IMR-90 (cell line): ENCODE measurements at regions not wholly inside any gene's neighbourhood (a gene's known extent, or its start where the extent isn't known, plus 50 kb on each side); places are given as distances from the start of the nearest gene placed in this dataset.

Experiments used
- ATAC-seq: fragments of 200-7000 bp; cut with Tn5 transposase; 2 replicates; pipeline ENCODE4 v1.9.1; 2020; ENCODE audit warnings: low read depth, mild to moderate bottlenecking, moderate library complexity
- BruUV-seq: library from RNA; stranded (reverse); fragments of 400-500 nt; replicated peaks from 2 replicates; lab custom pipeline; 2021; lab: Mats Ljungman, UMichigan
- CTCF ChIA-PET: fragments of 300-600 bp; formaldehyde crosslinking; extraction: SDS; loops from one replicate; lab custom pipeline; 2021; ENCODE audit warnings: antibody characterized with exemption; lab: Yijun Ruan, JAX
- POLR2A ChIA-PET: fragments of 300-600 bp; sonication (Branson Sonifier 250); formaldehyde crosslinking; loops from one replicate; lab custom pipeline; 2022; ENCODE audit warnings: antibody characterized with exemption; ENCODE audit not compliant: unreplicated experiment; lab: Charles Lee
- DNase-seq: peaks from one replicate; pipeline ENCODE4 v3.0.0; 2013
- H2AFZ ChIP-seq: replicated peaks from 2 replicates; pipeline ENCODE3; 2013; ENCODE audit warnings: low read length, mild to moderate bottlenecking; ENCODE audit not compliant: poor library complexity
- H2AK5ac ChIP-seq: 2 replicates; pipeline ENCODE4 v1.6.1; 2013; ENCODE audit warnings: low read depth, low read length, inconsistent platforms
- H2AK9ac ChIP-seq: replicated peaks from 2 replicates; pipeline ENCODE3; 2013; ENCODE audit warnings: mild to moderate bottlenecking, low read depth, low read length, moderate library complexity; ENCODE audit not compliant: poor library complexity
- H2BK120ac ChIP-seq: 2 replicates; pipeline ENCODE4 v1.6.1; 2013; ENCODE audit warnings: low read depth, low read length, inconsistent platforms
- H2BK15ac ChIP-seq: 3 replicates; pipeline ENCODE4 v1.6.1; 2013; ENCODE audit warnings: low read depth, low read length, inconsistent platforms
- H2BK20ac ChIP-seq: 2 replicates; pipeline ENCODE4 v1.6.1; 2013; ENCODE audit warnings: low read depth, mild to moderate bottlenecking, inconsistent platforms, low read length, moderate library complexity
- H2BK5ac ChIP-seq: 2 replicates; pipeline ENCODE4 v1.6.1; 2013; ENCODE audit warnings: mild to moderate bottlenecking, low read depth, low read length, inconsistent platforms; ENCODE audit not compliant: poor library complexity, severe bottlenecking
- H3K14ac ChIP-seq: replicated peaks from 2 replicates; pipeline ENCODE4 v1.6.1; 2013; ENCODE audit warnings: low read depth, low read length, inconsistent platforms
- H3K18ac ChIP-seq: 2 replicates; pipeline ENCODE4 v1.6.1; 2013; ENCODE audit warnings: low read depth, low read length, control low read depth
- H3K23ac ChIP-seq: 2 replicates; pipeline ENCODE4 v1.6.1; 2013; ENCODE audit warnings: low read depth, low read length, inconsistent platforms
- H3K27ac ChIP-seq: 2 replicates; pipeline ENCODE4 v1.5.1; 2013; ENCODE audit warnings: mild to moderate bottlenecking, control low read depth, low read length; ENCODE audit not compliant: insufficient read depth
- H3K27me3 ChIP-seq: 2 replicates; pipeline ENCODE4 v1.6.1; 2013; ENCODE audit warnings: low read length; ENCODE audit not compliant: control insufficient read depth, insufficient read depth
- H3K36me3 ChIP-seq: 2 replicates; pipeline ENCODE4 v1.6.1; 2013; ENCODE audit warnings: low read length, mixed read lengths; ENCODE audit not compliant: control insufficient read depth, insufficient read depth
- H3K4ac ChIP-seq: 2 replicates; pipeline ENCODE4 v1.6.1; 2013; ENCODE audit warnings: low read depth, low read length, inconsistent platforms
- H3K4me1 ChIP-seq: 2 replicates; pipeline ENCODE4 v1.6.1; 2013; ENCODE audit warnings: low read length, mixed read lengths; ENCODE audit not compliant: control insufficient read depth, insufficient read depth
- H3K4me2 ChIP-seq: 2 replicates; pipeline ENCODE4 v1.6.1; 2013; ENCODE audit warnings: low read depth, mild to moderate bottlenecking, control low read depth, low read length, moderate library complexity
- H3K4me3 ChIP-seq: 2 replicates; pipeline ENCODE4 v1.5.1; 2013; ENCODE audit warnings: low read depth, mild to moderate bottlenecking, control low read depth, low read length, moderate library complexity; ENCODE audit not compliant: insufficient read depth
- H3K56ac ChIP-seq: 2 replicates; pipeline ENCODE4 v1.6.1; 2013; ENCODE audit warnings: low read length, inconsistent platforms; ENCODE audit not compliant: insufficient read depth; ENCODE audit errors: extremely low read depth
- H3K79me1 ChIP-seq, 2 experiments: 2 replicates each; pipeline ENCODE4 v1.6.1; 2013; ENCODE audit warnings: low read length in 2 of 2, inconsistent platforms in 1 of 2, low read depth in 1 of 2
- H3K9ac ChIP-seq: 2 replicates; pipeline ENCODE4 v1.6.1; 2013; ENCODE audit warnings: low read depth, low read length, control low read depth
- H3K9me1 ChIP-seq: 2 replicates; pipeline ENCODE4 v1.6.1; 2013; ENCODE audit warnings: low read length, inconsistent platforms; ENCODE audit not compliant: insufficient read depth
- H3K9me3 ChIP-seq: 2 replicates; pipeline ENCODE4 v1.6.1; 2013; ENCODE audit warnings: low read length; ENCODE audit not compliant: control insufficient read depth, insufficient read depth
- H4K20me1 ChIP-seq: 2 replicates; pipeline ENCODE4 v1.6.1; 2013; ENCODE audit warnings: low read length, inconsistent platforms; ENCODE audit not compliant: insufficient read depth
- H4K5ac ChIP-seq: 2 replicates; pipeline ENCODE4 v1.6.1; 2013; ENCODE audit warnings: mild to moderate bottlenecking, low read depth, low read length, control low read depth
- H4K8ac ChIP-seq, 2 experiments: 2 replicates each; pipeline ENCODE4 v1.6.1; 2013; ENCODE audit warnings: low read depth in 2 of 2, low read length in 2 of 2, control low read depth in 1 of 2, inconsistent platforms in 1 of 2
- H4K91ac ChIP-seq: 2 replicates; pipeline ENCODE4 v1.6.1; 2013; ENCODE audit warnings: low read depth, low read length, inconsistent platforms; ENCODE audit not compliant: insufficient read depth
- BHLHE40 ChIP-seq: fragments of 150-350 bp; IDR thresholded peaks from 2 replicates; pipeline ENCODE4 v1.6.1; 2016; ENCODE audit warnings: mild to moderate bottlenecking, low read depth, low read length
- CEBPB ChIP-seq: IDR thresholded peaks from 2 replicates; pipeline ENCODE4 v1.6.1; 2012; ENCODE audit warnings: low read depth, low read length, improper control_type of control experiment
- CHD1 ChIP-seq: IDR thresholded peaks from 2 replicates; pipeline ENCODE4 v1.6.1; 2012; ENCODE audit warnings: low read depth, low read length, improper control_type of control experiment
- CTCF ChIP-seq: conservative IDR thresholded peaks from 2 replicates; pipeline ENCODE4 v1.5.1; 2012; ENCODE audit warnings: mild to moderate bottlenecking, low read depth, low read length, improper control_type of control experiment
- ELK1 ChIP-seq: fragments of 150-350 bp; IDR thresholded peaks from 2 replicates; pipeline ENCODE4 v1.6.1; 2016; ENCODE audit warnings: low read depth, mild to moderate bottlenecking, low read length, moderate library complexity, borderline replicate concordance
- MAFK ChIP-seq: IDR thresholded peaks from 2 replicates; pipeline ENCODE4 v1.6.1; 2012; ENCODE audit warnings: low read depth, low read length, improper control_type of control experiment
- MAZ ChIP-seq: IDR thresholded peaks from 2 replicates; pipeline ENCODE4 v1.6.1; 2012; ENCODE audit warnings: low read depth, mild to moderate bottlenecking, low read length, improper control_type of control experiment, moderate library complexity, borderline replicate concordance
- MXI1 ChIP-seq: IDR thresholded peaks from 2 replicates; pipeline ENCODE4 v1.6.1; 2012; ENCODE audit warnings: low read depth, mild to moderate bottlenecking, low read length, moderate library complexity, borderline replicate concordance
- NFE2L2 ChIP-seq: fragments of 150-350 bp; IDR thresholded peaks from 2 replicates; pipeline ENCODE4 v1.6.1; 2016; ENCODE audit warnings: low read depth, mild to moderate bottlenecking, low read length
- POLR2A ChIP-seq: IDR thresholded peaks from 2 replicates; pipeline ENCODE4 v1.6.1; 2012; ENCODE audit warnings: mild to moderate bottlenecking, low read depth, low read length
- RAD21 ChIP-seq: IDR thresholded peaks from 2 replicates; pipeline ENCODE4 v1.6.1; 2012; ENCODE audit warnings: low read length, improper control_type of control experiment
- RFX5 ChIP-seq: IDR thresholded peaks from 2 replicates; pipeline ENCODE4 v1.8.0; 2012; ENCODE audit warnings: low read depth, mild to moderate bottlenecking, low read length, moderate library complexity
- SMC3 ChIP-seq: fragments of 150-350 bp; IDR thresholded peaks from 2 replicates; pipeline ENCODE4 v1.6.1; 2016; ENCODE audit warnings: low read depth, mild to moderate bottlenecking, antibody characterized with exemption, low read length, moderate library complexity
- USF2 ChIP-seq: fragments of 150-350 bp; IDR thresholded peaks from 2 replicates; pipeline ENCODE4 v1.6.1; 2017; ENCODE audit warnings: mild to moderate bottlenecking, antibody characterized with exemption, low read length, low read depth
- WGBS, 2 experiments: methylation state at CpG; one replicate each; pipeline versions ENCODE4 v1.1.5 to v1.1.7; 2013; ENCODE audit warnings: missing lambda C conversion rate in 2 of 2; ENCODE audit not compliant: insufficient read length in 1 of 2; ENCODE audit errors: extremely low coverage in 2 of 2; 5-methylcytosine and 5-hydroxymethylcytosine counted together
- dilution Hi-C: fragments of 300-500 bp; cut with HindIII; formaldehyde crosslinking; loops from one replicate; pipeline ENCODE4 v1.14.3; 2018; ENCODE audit warnings: low sequenced_read_pairs; ENCODE audit not compliant: unreplicated experiment
- in situ Hi-C: fragments of 300-500 bp; cut with MboI; formaldehyde crosslinking; loops from 3 replicates; pipeline ENCODE4 v1.14.3; 2019; ENCODE audit warnings: low sequenced_read_pairs, inconsistent platforms, mixed read lengths
- intact Hi-C: fragments of 100-400 bp; cut with micrococcal nuclease; formaldehyde crosslinking; loops from 2 replicates; pipeline ENCODE4 v1.10.0; 2022

GRCh38 chr2:190787743-190788235, 92.8 kb upstream of the GLS start:
- H3K4ac ChIP-seq: no peak overlapping the region
- H2AK5ac ChIP-seq: no peak overlapping the region
- H4K8ac ChIP-seq: no peak overlapping the region
- ChIA-PET CTCF (no interaction called here), POLR2A (no interaction called here)
- no peak for DNase-seq
- H4K20me1 ChIP-seq: no peaks in the 10 kb centered on the region
- TF ChIP-seq MXI1: no peak
- TF ChIP-seq RAD21: no peak
- no peak for TF ChIP-seq USF2
- TF ChIP-seq MAFK: no peak
- TF ChIP-seq RFX5: no peak
- no peak for TF ChIP-seq ELK1
- TF ChIP-seq CTCF: no peak
- no peak for TF ChIP-seq SMC3
- no peak for TF ChIP-seq MAZ
- TF ChIP-seq BHLHE40: no peak
- no peak for TF ChIP-seq CEBPB
- TF ChIP-seq POLR2A: no peak
- no peak for TF ChIP-seq NFE2L2
- TF ChIP-seq CHD1: no peak
- no peaks in the 10 kb centered on the region for H3K79me1 ChIP-seq
- H4K5ac ChIP-seq: no peak overlapping the region
- H3K9ac ChIP-seq: no peak overlapping the region
- H3K56ac ChIP-seq: no peak overlapping the region
- peaks cover 8% of the 10 kb centered on the region for H3K9me3 ChIP-seq
- dilution Hi-C loops (no loop called here), in situ Hi-C loops (loop anchor here (10.0 to 25.0 kb wide), 2 partner anchors 167 to 350 kb away; no protein-coding TSS in a partner anchor), intact Hi-C loops (no loop called here)
- no peak overlapping the region for H4K91ac ChIP-seq
- H3K36me3 ChIP-seq: no peaks in the 10 kb centered on the region
- peaks cover 6% of the 10 kb centered on the region for H3K4me1 ChIP-seq
- no peak overlapping the region for H3K27ac ChIP-seq
- no peak overlapping the region for H2AFZ ChIP-seq
- H3K23ac ChIP-seq: no peak overlapping the region
- H3K27me3 ChIP-seq: no peaks in the 10 kb centered on the region; the same call in 1 of the 2 replicates
- H2BK15ac ChIP-seq: no peak overlapping the region
- no TSS peak for BruUV-seq
- 100% methylated on average over 1 of the region's 3 CpGs; no CpG with 5 or more reads in 1 of the 2 experiments for WGBS, 2 experiments
- no peak overlapping the region for H3K4me2 ChIP-seq
- ATAC-seq: no peak
- H3K4me3 ChIP-seq: no peak overlapping the region
- H3K9me1 ChIP-seq: 0 out of 2 replicates have a peak, but pooled peaks cover 1% of the 10 kb centered on the region
- no peak overlapping the region for H2BK120ac ChIP-seq
- no peak overlapping the region for H2BK5ac ChIP-seq
- no peak overlapping the region for H3K18ac ChIP-seq
- H2AK9ac ChIP-seq: no peak overlapping the region
- no peak overlapping the region for H2BK20ac ChIP-seq
- no peak overlapping the region for H3K14ac ChIP-seq
